Fibroblast of skin of back (primary cell): ENCODE measurements at regions not wholly inside any gene's neighbourhood (a gene's known extent, or its start where the extent isn't known, plus 50 kb on each side); places are given as distances from the start of the nearest gene placed in this dataset.
A peak's percentile ranks its signal among the peaks of the same experiment; 100 is the strongest.

Experiments
- DNase-seq: peaks from one replicate; pipeline ENCODE4 v3.0.0-alpha.2; 2013

DNA sequence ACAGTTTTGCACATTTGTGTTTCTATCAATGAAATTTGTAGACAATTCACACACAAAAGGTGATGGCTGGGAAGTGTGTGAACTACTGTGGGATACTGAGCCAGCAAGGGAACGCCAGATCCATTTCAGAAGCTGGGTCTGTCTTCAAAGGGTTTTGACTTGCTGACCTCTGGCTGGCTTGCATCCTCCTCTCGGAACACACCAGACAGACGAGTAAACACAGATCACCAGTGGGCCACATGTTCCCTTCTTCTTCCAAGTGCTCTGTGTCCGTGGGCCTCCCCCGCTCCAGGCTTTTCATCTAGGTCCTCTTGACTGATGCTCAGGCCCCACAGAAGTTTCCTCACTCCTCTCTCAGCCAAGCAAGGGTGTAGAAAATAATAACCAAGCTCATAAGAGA is 122.2 kb upstream of the OSR1 start:
- DNase-seq: no peak

DNA sequence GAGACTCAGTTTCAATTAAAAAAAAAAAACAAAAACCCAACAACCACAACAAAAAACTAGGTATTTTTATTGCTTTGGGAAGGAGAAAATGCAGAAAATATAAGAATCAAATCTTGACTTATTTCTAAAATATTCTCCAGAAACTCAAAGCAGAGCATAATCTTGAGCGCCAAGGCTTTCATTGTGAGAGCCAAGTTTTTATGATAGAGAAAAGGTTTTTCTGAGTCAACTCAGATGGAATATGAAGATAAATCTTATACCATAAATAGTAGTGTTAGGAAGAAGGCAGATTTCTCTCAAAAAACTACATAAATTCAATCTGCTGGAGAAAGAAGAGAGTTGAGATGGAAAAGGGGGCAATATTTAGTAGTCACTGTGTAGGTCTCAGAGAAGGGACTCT is 121.2 kb upstream of the OSR1 start:
- no peak for DNase-seq

DNA sequence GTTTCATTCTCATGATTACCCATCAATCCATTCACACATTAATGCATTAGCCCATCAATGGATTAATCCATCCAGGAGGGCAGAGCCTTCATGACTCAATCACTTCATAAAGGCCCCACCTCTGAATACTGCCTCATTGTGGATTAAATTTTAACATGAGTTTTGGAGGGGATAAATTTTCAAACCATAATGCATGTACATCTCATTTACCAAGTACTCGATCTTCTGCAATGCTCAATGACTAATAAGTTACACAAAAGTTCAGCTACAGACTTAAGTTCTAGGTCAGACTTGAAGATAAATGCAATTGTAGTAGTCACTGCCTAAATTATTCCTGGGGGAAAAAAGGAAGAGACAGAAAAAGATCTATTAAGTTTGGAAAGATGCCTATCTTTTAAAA is 120.0 kb upstream of the OSR1 start:
- DNase-seq: no peak

GRCh38 chr2:19476327-19476726 is 117.9 kb upstream of the OSR1 start:
- DNase-seq: no peak

- peak; percentile 20 for DNase-seq
These were observed 115.7 kb upstream of the OSR1 start for GRCh38 chr2:19474128-19474527.

DNA sequence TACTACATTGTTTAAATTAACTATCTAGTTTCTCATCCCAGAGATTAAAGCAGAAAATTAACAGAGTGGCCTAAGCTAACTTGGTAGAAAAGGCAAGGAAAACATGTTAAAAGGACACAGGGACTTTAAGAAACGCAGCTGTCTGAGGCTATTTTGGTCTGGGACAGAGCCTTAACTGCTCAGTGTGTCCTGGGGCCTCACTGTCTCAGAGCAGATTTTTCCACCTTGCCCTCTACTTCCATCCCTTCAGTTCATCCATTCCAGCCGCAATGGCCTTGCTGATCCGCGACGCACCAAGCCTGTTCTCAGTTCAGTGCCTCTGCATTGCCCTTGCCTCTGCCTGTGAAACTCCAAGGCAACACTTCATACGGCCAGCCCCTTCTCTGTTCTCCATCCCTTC is 114.9 kb upstream of the OSR1 start:
- no peak for DNase-seq

DNA sequence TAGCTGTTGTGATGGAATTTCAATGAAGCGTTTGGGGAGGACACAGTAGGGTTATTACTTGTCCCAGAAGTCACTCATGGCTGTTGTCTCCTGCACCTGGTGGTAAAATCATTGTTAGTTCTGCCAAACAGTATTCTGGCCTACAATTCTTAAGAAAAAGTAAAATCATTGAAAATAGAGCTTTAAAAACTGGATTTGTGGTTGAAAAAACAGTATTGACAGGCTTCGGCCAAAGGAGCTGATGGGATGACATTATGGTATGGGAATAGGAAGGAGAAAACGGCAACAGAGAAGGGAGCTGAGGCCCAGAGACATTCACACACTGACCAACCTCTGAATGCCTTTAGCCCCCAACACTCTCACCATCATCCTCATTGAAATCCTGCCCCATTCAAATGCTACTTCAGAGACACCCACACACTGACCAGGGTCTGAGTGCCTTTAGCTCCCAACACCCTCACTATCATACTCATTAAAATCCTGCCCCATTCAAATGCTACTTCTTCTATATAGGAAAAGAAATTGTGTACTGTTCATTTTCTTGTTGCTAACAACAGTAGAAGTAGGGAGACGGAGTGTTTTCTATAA is 114.1 kb upstream of the OSR1 start:
- no peak for DNase-seq

GRCh38 chr2:19471491-19471890 is 113.1 kb upstream of the OSR1 start:
- DNase-seq: no peak

GRCh38 chr2:19465978-19466377 is 107.6 kb upstream of the OSR1 start:
- DNase-seq: no peak

DNA sequence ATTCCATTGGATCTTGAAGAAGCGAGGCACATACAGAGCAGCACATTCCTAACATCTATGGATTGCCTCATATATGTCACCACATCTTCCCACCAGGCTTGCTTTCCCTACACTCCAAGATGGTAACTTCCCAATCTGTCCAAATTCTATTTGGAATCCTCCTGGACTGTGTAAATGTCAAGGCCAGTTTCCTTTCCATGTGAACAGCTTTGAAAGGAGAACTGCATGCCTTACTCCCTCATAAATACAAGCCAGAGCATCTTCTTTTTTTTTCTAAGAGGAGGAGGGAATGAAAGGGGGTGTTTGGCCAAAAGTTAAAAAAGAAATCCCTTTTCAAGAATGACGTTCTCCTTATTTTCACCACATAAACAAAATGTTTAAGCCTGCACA is 103.8 kb upstream of the OSR1 start:
- DNase-seq: peak; percentile 16

DNA sequence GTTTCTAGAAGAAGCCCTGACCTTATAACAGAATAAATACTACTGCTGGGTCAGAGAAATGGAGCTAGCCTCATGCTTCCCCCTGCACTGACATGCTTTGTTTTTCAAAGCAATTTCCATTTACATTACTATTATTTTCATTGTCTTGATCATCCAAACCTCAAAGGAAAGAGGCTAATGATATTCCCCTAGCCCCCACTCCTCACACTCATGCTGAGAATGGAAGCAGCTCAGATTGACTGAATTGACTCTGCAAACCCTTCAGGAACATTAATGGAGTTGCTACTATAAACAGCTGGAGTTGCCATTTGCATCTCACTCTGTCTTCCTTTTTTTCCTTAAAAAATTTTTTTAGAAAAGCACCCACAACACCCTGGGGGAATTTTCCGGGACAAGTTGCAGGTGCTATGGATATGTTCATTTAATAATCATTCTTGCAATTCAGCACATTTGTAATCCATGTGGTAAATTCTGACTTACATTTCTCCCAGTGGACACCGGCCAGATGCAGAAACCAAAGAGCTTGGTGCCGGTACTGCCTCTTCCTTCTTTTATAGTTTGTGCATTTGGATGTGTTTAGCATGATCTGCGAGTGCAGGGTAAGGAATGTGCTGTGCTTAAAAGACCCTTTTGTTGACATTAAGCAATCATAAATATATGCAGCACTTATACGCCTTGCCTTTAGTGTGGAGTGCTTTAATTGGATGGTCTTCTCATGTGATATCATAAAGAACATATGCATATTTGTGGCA is 103.3 kb upstream of the OSR1 start:
- DNase-seq: no peak

DNA sequence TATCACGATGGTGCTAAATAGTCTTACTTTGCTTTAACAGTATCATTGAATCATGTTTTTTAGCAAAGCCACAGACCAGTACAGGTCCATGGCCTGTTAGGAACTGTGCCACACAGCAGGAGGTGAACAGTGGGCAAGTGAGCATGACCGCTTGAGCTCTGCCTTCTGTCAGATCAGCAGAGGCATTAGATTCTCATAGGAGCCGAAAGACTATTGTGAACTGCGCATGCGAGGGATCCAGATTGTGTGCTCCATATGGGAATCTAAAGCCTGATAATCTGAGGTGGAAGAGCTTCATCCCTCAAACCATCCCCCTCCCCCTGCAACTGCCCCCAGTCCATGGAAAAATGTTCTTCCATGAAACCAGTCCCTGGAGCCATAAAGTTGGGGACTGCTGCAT is 102.3 kb upstream of the OSR1 start:
- no peak for DNase-seq

DNA sequence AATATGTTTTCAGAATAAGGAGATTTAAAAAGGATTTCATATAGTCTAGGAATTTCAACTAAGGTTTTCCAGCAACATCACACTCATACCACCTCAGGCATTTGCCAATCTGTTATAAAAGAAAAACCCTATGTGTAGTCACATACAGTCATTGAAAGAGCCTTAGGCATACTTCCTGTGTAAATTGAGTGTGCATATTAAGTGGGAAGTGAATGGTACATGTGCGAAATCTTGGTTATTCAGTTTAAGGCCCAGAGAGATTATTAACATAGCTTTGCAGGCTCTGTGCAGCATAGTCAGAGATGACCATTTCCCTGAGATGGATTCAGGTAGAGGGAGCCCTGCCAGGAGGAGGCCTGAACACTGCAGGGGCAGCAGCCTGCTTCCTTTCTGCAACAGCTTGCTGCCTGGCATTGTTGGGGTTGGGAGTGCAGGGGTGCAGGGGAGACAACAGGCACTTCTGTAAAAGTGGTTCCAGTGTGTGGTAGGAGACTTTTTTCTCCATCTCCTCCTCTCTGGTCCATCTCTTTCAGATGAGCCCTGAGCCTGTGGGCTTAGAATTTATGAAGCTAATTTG is 100.1 kb upstream of the OSR1 start:
- DNase-seq: no peak

DNA sequence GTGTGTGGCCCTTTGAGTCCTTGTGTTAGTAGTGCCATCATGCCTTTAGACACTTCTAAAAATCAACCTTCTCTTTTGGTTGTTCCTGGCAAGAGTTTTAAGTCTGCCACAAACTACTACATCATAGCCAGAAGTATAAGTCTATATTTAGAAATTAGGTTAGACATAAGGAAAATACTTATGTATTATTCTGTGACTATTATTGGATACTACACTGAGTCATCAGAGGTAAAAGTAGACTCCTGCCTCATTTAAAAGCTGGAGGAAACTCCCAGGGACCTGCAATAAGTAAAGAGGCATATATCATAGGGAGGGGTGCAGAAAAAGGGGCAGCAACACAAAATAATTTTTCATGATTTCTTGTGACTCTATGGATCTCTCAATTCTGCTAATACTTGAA is 99.4 kb upstream of the OSR1 start:
- no peak for DNase-seq

DNA sequence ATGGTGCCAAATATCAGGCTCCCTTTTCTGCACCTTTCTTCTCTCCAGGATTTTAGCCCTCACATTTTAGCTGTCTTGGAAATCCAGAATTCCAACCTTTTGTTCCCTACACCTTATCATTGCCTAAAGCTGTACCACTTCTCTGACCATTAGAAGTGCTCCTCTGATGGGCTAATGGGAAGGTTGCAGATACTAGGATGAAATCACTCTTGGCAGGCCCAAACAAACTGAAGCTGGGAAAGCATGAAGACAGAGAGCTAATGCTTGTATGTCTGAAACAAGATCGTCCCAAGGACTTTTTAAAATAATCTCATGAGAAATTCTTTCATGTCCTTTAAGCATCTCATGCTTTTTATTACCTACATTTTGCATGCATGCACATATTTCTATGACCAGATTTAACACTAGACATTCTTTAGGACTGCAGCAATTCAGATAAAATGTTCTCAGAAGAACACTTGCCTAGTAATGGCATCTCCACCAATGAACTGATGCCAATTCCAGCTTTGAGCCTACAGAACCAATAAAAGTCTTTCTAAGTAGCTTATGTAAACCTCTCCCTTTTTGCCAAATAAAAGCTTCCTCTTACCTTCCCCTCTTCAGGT is 98.4 kb upstream of the OSR1 start:
- no peak for DNase-seq

- no peak for DNase-seq
These were observed 95.7 kb upstream of the OSR1 start for GRCh38 chr2:19454125-19454524.

- no peak for DNase-seq
These were observed 84.3 kb upstream of the OSR1 start for GRCh38 chr2:19442731-19443130.

DNA sequence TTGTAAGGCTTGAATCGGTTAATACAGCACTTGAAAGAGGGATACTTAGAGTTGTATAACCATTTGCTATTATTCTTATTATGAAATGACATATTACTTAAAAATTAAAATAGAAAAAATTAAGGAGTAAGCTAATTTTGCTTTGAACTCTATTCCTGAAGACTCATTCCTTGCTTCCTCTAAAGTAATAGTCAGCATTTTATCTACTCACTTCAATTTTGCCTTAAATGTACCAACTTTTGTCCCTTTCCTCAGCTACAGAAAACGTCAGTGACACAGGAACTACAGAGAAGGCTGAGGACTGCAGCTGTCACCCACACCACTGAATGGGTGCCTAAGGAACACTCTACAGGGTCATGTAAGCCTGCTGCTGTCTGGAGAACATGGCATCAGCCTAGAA is 80.7 kb upstream of the OSR1 start:
- DNase-seq: no peak

- peak; percentile 18 for DNase-seq
These were observed 77.4 kb upstream of the OSR1 start for GRCh38 chr2:19435815-19436214.

DNA sequence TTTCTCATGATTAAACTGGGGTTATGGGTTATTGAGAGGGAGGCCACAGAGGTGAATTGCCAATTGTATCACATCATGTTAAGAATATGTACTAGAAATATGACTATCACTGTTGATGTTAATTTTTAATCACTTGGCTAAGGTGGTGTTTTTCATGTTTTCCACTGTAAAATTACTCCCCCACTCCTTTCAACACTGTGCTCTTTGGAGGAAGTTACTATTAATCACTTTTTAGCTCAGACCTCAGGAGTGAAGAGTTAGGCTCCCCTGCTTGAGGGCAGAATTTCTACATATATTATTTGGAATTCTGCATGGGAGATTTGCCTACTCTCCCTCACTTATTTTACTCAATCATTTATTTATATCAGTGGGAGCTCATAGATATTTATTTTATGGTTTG is 76.0 kb upstream of the OSR1 start:
- DNase-seq: no peak

DNA sequence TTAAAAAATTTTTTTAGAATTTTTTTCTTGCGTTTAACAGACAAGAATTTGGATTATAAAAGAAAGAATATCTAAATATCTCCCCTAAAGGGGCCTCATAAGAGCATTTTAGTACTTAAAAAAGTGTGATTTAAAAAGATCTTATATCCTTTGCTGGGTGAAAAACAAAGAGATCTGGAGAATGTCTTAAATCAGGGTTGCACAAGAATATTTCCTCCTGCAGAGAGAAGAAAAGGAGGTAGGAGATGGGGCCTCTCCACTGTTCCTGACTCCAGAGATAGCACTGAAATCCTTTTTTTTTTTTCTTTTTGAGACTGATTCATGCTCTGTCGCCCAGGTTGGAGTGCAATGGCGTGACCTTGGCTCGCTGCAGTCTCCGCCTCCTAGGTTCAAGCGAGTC is 68.5 kb upstream of the OSR1 start:
- no peak for DNase-seq

DNA sequence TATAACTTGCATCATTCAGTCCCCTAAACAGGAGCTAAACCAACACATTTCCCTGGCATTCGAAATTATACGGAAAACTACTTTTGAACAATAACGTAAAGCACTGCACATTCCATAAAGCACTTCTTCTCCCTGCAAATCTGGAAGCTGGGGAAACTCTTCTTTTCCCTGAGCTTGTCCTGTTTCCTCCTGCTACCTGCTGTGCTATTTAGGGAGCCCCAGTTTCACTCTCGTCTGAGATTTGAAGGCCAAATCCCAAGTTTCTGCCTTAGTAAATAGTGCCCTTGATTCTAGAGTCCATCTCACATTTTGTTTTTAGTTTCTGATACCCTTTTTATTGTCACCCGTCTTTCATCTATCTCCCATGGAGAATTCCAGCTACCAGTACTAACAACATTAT is 67.7 kb upstream of the OSR1 start:
- no peak for DNase-seq

GRCh38 chr2:19425419-19425818 is 67.0 kb upstream of the OSR1 start:
- peak; percentile 11 for DNase-seq
